Choroid plexus epithelial cell (primary cell): ENCODE measurements at regions not wholly inside any gene's neighbourhood (a gene's known extent, or its start where the extent isn't known, plus 50 kb on each side); places are given as distances from the start of the nearest gene placed in this dataset.

Source experiments
- DNase-seq: peaks from one replicate; pipeline ENCODE4 v3.0.0-alpha.2; 2010; ENCODE audit warnings: low read depth
- H3K4me3 ChIP-seq: 2 replicates; pipeline ENCODE4 v1.5.1; 2011; ENCODE audit warnings: low read depth, mild to moderate bottlenecking, control low read depth, low read length, moderate library complexity
- TF ChIP-seq, protein P1 (sequence below): conservative IDR thresholded peaks from 2 replicates; pipeline ENCODE4 v1.5.1; 2011; ENCODE audit warnings: low read depth, mild to moderate bottlenecking, control low read depth, inconsistent platforms, low read length, moderate library complexity

DNA sequence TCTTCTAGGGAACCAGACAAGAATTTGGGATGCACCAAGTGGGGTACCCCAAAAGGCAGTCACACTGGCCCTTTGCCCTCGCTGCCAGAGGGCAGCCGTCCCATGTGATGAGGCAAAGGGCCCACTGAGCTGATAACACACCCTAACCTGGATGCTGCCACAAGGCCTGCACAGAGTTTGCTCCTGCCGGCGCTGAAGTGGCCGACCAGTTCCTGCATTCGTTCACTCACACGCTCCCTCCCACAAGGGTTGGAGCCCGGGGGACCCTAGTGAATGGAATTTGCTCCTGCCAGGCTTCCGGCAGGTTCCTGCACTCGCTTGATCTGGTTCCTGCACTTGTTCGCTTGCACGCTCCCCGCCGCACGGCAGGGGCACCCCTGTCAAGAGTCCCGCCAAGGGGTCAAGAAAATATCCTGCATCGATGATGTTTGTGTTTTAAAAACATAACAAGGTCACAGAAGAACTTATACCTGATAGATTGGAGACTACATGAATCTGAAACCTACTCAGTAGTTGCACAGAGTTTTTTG lies 296.4 kb upstream of the VCX start:
- no peak for DNase-seq
- TF ChIP-seq, protein P1, sequence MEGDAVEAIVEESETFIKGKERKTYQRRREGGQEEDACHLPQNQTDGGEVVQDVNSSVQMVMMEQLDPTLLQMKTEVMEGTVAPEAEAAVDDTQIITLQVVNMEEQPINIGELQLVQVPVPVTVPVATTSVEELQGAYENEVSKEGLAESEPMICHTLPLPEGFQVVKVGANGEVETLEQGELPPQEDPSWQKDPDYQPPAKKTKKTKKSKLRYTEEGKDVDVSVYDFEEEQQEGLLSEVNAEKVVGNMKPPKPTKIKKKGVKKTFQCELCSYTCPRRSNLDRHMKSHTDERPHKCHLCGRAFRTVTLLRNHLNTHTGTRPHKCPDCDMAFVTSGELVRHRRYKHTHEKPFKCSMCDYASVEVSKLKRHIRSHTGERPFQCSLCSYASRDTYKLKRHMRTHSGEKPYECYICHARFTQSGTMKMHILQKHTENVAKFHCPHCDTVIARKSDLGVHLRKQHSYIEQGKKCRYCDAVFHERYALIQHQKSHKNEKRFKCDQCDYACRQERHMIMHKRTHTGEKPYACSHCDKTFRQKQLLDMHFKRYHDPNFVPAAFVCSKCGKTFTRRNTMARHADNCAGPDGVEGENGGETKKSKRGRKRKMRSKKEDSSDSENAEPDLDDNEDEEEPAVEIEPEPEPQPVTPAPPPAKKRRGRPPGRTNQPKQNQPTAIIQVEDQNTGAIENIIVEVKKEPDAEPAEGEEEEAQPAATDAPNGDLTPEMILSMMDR = no peak
- no peak overlapping the region for H3K4me3 ChIP-seq

DNA sequence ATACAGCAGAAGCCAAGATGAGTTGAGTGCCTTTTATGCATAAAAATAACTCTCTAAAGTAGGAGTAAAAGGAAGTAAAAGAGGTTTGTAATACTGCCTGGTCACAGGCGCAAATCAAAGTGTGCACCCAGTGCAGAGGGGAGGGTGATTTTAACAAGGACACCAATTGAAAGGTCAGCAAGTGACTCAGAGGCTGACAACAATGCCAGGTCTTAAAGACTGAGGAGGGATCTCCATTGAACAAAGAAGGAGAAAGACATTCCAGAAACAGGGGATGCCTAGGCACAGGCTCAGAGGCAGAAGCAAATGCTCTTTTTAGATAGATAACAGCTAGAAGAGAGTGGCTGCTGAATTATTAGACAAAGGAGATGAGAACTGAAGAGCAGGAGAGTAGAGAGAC lies 297.4 kb upstream of the VCX start:
- no peak for DNase-seq
- TF ChIP-seq, protein P1 = no peak
- no peak overlapping the region for H3K4me3 ChIP-seq

DNA sequence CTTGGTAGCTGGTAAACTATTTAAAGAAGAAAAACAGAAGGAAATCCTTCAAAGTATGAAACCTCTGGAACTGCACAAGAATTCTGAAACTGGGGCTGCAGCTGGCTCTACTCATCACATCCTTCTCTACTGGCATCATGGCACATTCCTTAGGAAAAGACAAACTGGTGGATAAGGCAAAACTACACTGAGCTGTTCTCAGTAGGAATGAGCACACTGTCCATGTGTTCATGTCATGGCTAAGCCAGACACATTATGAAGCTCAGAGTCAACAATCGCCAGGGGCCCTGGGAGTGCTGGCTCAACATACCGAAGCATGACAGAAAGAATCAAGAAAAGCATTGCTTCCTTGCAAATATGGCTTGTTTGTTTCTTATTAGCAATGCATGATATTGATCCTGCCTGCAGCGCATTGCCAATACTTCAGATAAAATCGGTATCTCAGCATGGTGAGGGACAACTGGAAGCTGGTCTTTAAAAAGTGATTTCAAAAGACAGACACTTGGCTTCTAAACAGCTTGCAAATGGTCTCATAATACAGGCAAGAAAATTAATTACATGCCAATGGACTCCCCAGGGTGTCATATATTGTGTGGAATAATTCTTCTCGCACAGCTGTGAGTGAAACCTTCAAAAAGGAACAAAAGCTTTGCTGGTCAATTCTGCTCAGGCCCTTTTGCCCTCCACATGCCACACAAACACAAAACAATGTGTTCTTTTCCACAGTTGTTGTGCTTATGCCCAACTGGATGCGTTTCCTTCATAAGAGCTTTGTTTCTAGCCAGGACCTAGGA lies 300.2 kb upstream of the VCX start:
- DNase-seq = no peak
- TF ChIP-seq, protein P1 = no peak
- no peak overlapping the region for H3K4me3 ChIP-seq

DNA sequence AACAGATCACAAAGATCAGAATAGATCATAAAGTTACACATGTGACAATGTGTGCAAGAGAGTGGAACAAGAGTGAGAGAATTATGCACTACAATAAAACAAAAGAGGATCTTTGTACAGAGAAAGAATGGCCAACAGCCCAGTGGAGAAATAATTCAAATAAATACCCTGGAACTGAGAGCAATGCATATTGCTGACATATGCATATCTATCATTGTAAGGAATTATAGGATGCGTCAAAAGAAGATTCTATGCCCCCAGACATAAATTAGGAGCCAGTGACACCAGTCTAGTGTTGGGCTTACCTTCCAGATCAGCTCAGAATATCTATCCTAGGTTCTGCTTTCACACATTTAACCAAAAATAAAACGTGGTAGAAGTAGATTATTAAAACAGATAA lies 320.1 kb upstream of the VCX start:
- TF ChIP-seq, protein P1 = no peak
- no peak for DNase-seq
- no peak overlapping the region for H3K4me3 ChIP-seq

DNA sequence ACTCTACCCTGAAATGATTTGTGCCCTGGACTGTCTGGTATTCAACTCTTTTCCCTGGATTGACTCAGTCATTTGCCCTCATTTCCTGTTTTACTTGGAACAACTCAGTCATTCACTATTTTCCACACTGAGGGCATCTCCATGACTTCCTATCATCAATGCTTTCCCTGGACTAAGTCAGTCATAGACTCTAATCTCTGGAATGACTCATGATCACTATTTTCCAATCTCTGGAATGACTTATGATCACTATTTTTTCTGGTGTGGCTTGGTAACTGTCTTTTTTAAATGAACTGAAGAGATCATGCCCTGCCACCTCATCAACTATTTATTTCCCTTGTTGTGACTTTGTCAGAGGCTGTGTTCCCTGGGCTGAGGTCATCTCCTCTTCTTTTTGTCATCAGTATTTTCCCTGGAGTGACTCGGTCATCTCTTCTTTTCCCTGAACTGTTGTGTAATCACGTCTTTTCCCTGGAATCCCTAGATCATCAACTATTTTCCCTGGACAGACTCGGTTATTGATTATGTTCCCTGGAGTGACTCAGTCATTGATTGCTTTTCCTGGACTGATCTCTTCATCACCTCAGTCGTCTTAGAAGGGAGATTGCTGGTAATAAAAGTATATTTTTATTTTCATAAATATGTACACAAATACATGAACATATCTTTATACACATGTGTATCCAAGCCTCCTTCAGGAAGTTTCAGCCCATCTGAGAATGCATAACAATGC lies 327.1 kb upstream of the VCX start:
- DNase-seq = no peak
- TF ChIP-seq, protein P1 = no peak
- H3K4me3 ChIP-seq = no peak overlapping the region

DNA sequence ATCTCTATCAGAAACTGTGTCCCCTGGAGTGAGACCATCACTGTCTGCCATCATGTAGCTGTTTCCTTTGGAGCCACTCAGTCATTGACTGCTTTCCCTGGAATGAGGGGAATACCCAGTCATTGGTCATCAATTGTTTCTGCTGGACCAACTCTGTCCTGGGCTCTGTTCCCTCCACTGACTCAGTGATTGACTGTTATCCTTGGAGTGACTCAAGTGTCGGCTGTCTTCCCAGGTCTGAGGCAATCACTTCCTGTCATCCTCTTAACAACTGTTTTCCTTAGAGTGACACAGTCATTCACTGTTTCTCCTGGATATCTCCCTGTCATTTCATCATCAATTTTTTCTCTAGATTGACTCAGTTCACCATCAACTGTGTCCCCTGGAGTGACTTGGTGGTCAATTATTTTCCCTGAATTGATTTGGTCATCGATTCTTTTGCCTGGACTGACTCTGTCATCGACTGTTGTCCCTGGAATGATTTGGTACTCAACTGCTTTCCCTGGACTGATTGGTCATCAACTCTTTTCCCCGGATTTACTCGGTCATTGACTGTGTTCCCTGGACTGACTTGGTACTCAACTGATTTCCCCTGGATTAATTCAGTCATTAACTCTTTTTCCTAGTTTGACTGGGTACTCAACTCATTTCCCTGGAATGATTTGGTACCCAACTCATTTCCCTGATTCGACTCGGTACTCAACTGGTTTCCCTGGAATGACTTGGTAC lies 327.9 kb upstream of the VCX start:
- TF ChIP-seq, protein P1 = no peak
- H3K4me3 ChIP-seq = no peak overlapping the region
- no peak for DNase-seq
